K562 (cell line): ENCODE measurements at regions not wholly inside any gene's neighbourhood (a gene's known extent, or its start where the extent isn't known, plus 50 kb on each side); places are given as distances from the start of the nearest gene placed in this dataset.

ENCODE experiments used
- BRF1 ChIP-seq: IDR thresholded peaks from 3 replicates; pipeline ENCODE4 v1.6.1; 2011; ENCODE audit warnings: borderline replicate concordance, mild to moderate bottlenecking; ENCODE audit not compliant: insufficient read length; ENCODE audit errors: extremely low read depth
- CCAR2 ChIP-seq: fragments of 200-400 bp; formaldehyde crosslinking; IDR thresholded peaks from 2 replicates; pipeline ENCODE4 v1.6.1; 2017; ENCODE audit warnings: mild to moderate bottlenecking, low read depth, low read length
- JUN ChIP-seq, 2 experiments: sonication (generic) in 1 of 2; formaldehyde crosslinking in 1 of 2; IDR thresholded peaks; 2 replicates each; pipeline versions ENCODE4 v1.6.1 to v1.8.0; 2012 to 2022; ENCODE audit warnings: borderline replicate concordance in 2 of 2, mild to moderate bottlenecking in 2 of 2, improper control_type of control experiment in 1 of 2, low read depth in 1 of 2, low read length in 1 of 2, missing genetic modification reagents in 1 of 2
- MAFF ChIP-seq: IDR thresholded peaks from 2 replicates; pipeline ENCODE4 v1.6.1; 2012; ENCODE audit warnings: low read length, improper control_type of control experiment
- MYNN ChIP-seq, 2 experiments: sonication (generic); formaldehyde crosslinking in 1 of 2; IDR thresholded peaks; 2 replicates each; pipeline versions ENCODE4 v1.5.0 to v1.6.1; 2016 to 2020; ENCODE audit warnings: antibody characterized with exemption in 1 of 2, missing genetic modification reagents in 1 of 2
- NFXL1 ChIP-seq: fragments of 450-650 bp; formaldehyde crosslinking; IDR thresholded peaks from 2 replicates; pipeline ENCODE4 v1.4.0; 2021; ENCODE audit warnings: mild to moderate bottlenecking
- NKRF ChIP-seq: fragments of 450-650 bp; IDR thresholded peaks from 2 replicates; pipeline ENCODE4 v1.6.1; 2016; ENCODE audit warnings: borderline replicate concordance
- POLR2G ChIP-seq: fragments of 200-400 bp; formaldehyde crosslinking; IDR thresholded peaks from 2 replicates; pipeline ENCODE4 v1.6.1; 2017; ENCODE audit warnings: low read depth, mild to moderate bottlenecking, antibody characterized with exemption, low read length, moderate library complexity
- RBM14 ChIP-seq: fragments of 200-400 bp; formaldehyde crosslinking; IDR thresholded peaks from 2 replicates; pipeline ENCODE4 v1.6.1; 2018; ENCODE audit warnings: low read depth, mild to moderate bottlenecking, low read length, moderate library complexity, borderline replicate concordance; ENCODE audit not compliant: insufficient read depth
- TCF7 ChIP-seq: sonication (generic); IDR thresholded peaks from 2 replicates; pipeline ENCODE4 v1.6.1; 2016; ENCODE audit warnings: antibody characterized with exemption, borderline replicate concordance
- ZBTB1 ChIP-seq: sonication (generic); formaldehyde crosslinking; IDR thresholded peaks from 2 replicates; pipeline ENCODE4 v1.8.1; 2023; ENCODE audit warnings: missing genetic modification reagents, low read depth, mild to moderate bottlenecking, borderline replicate concordance
- ZBTB40 ChIP-seq, 2 experiments: fragments of 450-650 bp in 1 of 2; sonication (generic) in 1 of 2; formaldehyde crosslinking in 1 of 2; IDR thresholded peaks; 2 replicates each; pipeline versions ENCODE4 v1.7.1 to v1.9.0; 2016 to 2022; ENCODE audit warnings: inconsistent platforms in 1 of 2, mild to moderate bottlenecking in 1 of 2, missing genetic modification reagents in 1 of 2

- TF ChIP-seq NKRF, result no peak
- TF ChIP-seq CCAR2, result no peak
- TF ChIP-seq ZBTB40 (IDR thresholded peaks at IDR 0.05), result peak; percentile 71
- TF ChIP-seq ZBTB40 (CRISPR knock-in tag; IDR thresholded peaks at IDR 0.05), result no peak
- 0 out of 2 replicates have a peak, but pooled peaks have one; percentile 37 for TF ChIP-seq ZBTB1 (CRISPR knock-in tag)
- TF ChIP-seq MAFF, result no peak
- peak; percentile 70 for TF ChIP-seq BRF1
- no peak for TF ChIP-seq POLR2G
- no peak for TF ChIP-seq NFXL1
- TF ChIP-seq RBM14, result no peak
- TF ChIP-seq TCF7, result 0 out of 2 replicates have a peak, but pooled peaks have one; percentile 23
- TF ChIP-seq JUN (IDR thresholded peaks at IDR 0.05; ENCODE audit: borderline replicate concordance, low read depth, low read length), result no peak
- no peak for TF ChIP-seq JUN (CRISPR knock-in tag; IDR thresholded peaks at IDR 0.05; ENCODE audit: borderline replicate concordance)
- no peak for TF ChIP-seq MYNN (IDR thresholded peaks at IDR 0.05)
- TF ChIP-seq MYNN (CRISPR knock-in tag; IDR thresholded peaks at IDR 0.05), result no peak
Measured at GRCh38 chr6:27591699-27592480, 119.0 kb upstream of the ZNF184 start (continued).
